T1000 (cell line): ENCODE measurements at regions not wholly inside any gene's neighbourhood (a gene's known extent, or its start where the extent isn't known, plus 50 kb on each side); places are given as distances from the start of the nearest gene placed in this dataset.

ENCODE experiments used
- DNase-seq: peaks from one replicate; lab custom pipeline; 2025; ENCODE audit warnings: mixed read lengths; lab: John Stamatoyannopoulos, UW

DNA sequence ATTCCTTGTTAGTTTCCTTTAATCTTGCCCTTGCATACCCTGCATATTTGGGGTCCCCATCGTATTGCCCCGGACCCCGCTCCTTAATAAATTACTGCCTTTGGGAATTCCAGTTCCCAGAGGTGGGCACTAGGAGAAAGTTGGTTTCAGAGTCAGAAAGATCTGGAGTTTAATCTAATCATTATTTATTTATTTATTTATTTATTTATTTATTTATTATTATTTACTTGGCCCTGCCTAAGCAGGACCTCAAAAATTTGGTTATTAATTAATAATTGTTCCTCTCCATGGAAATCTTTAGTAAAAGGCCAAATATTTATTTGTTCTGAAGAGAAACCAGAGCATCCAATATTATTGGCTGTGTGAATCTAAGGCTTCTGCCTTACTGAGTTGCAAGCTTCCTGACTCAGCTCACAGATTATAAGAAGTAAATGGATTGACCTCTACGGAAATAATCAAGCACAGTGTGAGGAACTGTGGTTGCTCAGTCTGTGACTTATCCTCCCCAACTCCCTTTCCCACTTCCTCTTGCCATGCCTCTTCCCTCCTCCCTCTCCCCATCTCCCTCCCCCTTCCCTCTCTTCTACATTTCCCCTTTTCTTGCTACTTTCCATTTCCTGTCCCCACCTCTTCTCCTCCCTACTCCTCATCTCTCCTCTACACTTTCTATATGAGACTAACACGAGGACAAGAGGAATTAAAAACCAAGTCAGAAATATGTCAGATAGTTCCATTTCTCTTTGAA lies 61.5 kb upstream of the AP1S2 start:
- DNase-seq: no peak

- no peak for DNase-seq
These were observed 59.9 kb upstream of the AP1S2 start for GRCh38 chrX:15914486-15914885.

GRCh38 chrX:15913146-15913545 lies 58.5 kb upstream of the AP1S2 start:
- DNase-seq: no peak

- no peak for DNase-seq
These were observed 57.3 kb upstream of the AP1S2 start for GRCh38 chrX:15911734-15912550.

GRCh38 chrX:15909605-15910004 lies 55.0 kb upstream of the AP1S2 start:
- DNase-seq: no peak

DNA sequence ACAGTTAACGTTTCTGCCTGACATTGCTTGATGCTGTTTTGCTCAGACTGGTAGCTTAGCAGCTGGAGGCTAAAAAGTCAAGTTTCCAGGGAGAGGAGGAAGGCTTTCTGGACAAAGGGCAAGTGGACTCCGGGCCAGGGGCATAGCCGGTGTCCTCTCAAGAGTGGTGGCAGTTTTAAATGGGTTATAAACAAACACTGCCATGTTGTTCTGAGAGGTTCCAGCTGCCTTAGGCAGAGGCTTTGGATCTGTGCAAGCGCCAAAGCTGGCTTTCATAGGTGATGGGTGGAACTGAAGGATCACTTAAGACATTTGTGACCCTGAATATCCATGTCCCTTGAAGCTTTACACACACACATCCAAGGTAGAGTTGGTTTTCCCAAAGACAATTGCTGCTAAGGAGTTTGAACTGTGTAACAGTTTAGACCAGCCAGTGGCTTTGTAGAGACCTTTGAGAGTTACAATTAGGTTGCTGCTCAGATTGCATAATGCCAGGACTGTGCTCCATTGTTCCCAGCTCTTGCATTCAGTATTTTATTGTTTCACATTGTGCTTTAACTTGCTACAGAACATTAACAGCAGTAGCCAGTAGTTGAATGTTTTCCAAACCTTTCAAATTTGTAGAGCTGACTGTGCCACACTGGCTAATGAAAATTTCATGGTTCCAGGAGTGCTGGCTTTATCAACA lies 54.1 kb upstream of the AP1S2 start:
- DNase-seq: no peak

DNA sequence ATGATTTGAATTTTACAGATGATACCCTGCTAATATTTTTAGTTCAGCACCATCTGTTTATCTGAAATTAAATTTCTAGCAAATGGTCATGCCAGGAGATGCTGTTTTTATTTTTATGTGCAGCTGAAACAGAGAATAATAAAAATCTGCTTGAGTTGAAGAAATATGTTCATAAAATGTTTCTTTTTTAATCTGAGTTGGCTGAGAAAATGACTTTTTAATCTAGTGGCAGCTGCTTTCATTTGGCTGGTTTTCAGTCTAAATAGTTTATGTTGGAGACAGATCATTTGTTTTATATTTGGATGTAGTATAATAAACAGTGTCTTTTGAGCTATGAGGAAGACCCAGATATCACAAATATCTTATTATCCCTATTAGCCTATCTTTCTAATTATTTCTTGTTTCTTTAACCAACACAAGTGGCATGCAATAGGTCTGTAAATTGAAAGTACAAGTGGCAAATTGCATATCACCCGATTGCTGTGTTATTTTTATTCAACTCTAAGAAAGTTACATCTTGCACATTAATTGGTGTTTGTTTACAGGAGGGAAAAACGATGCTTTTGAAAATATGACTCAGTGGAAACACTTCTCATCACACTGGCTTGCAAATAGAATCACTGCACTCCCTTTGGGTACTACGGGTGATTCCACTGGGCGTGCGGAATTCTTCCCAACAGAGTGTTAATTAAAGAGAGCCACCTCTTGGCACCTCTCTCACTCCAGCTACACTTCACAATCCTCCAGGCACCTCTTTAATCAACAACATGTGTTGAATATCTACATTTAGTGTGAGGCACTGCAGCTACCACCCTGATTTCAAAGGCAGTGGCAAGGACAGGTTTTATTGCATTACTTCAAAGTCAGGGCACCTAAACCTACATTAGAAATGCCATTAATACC lies 51.7 kb upstream of the AP1S2 start:
- DNase-seq: no peak
